ENCODE measurements at regions not wholly inside any gene's neighbourhood (a gene's known extent, or its start where the extent isn't known, plus 50 kb on each side); places are given as distances from the start of the nearest gene placed in this dataset.
"Not testable (repeated sequence)": the region's sequence is repeated elsewhere in the genome, so short reads cannot be mapped to it uniquely, and the experiment has no call there.

DNA sequence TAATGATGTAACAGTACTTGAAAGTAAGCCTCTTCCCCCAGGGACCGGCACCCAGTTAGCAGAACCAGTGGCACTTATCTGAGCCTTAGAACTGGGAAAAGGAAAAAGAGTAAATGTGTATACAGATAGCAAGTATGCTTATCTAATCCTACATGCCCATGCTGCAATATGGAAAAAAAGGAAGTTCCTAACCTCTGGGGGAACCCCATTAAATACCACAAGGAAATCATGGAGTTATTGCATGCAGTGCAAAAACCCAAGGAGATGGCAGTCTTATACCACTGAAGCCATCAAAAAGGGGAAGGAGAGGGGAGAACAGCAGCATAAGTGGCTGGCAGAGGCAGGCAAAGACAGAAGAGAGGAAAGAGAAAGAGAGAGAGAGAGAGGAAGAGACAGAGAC lies 456.8 kb downstream of the PTPRC start:
- not testable (repeated sequence) for DNase-seq (ENCODE audit: low read depth)

- DNase-seq (ENCODE audit: low read depth) = no peak
Observed at GRCh38 chr1:199096591-199096990, 457.8 kb downstream of the PTPRC start.

GRCh38 chr1:199098468-199098867 lies 459.6 kb downstream of the PTPRC start:
- no peak for DNase-seq (ENCODE audit: low read depth)

DNA sequence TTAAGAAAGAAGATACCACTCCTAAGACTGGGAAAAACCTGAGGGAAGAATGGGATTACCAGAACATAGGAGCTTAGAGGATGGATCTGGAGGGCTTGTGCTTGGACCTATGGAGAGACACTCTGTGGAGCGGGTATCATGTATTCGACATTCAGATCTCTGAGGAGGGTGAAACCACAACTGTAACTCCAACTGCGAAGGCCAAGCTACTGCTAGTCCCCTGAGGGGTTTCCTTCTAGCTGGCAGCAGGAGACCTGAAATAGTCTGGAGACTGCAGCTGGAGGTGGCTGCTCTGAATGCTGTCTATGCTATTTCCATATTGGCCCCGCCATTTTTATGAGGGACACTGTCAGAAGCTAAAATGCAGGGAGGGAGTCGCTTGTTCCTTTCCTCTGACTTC lies 462.3 kb downstream of the PTPRC start:
- no peak for DNase-seq (ENCODE audit: low read depth)

DNA sequence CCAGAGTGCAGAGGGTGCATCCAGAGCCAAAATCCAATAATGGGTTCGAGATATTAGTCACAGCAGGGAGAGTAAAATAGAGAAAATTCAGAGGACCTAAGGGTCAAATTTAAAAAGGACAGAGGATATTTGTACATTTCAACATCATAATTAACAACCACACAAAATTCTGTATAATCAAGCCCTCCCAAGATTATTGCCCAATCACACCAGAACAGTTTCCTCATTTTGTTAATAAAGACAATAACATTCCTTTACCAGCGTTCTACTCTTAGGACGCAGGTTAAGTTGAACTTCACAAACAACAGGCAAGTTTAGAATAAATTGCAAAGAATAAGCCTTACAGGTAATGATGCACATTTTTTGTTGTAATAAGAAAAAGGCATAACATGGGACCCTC lies 462.8 kb downstream of the PTPRC start:
- no peak for DNase-seq (ENCODE audit: low read depth)

DNA sequence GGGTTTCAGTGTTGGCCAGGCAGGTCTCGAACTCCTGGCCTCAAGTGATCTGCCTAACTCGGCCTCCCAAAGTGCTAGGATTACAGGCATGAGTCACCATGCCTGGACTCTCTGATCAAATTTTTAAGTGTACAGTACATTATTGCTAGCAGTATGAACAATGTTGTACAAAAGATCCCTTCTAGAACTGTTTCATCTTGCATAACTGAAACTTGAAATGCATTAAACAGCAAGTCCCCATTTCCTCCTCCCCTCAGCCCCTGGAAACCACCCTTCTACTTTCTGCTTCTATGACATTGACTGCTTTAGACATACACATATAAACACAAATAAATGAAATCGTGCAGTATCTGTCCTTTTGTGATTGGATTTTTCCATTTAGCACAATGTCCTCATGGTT lies 463.4 kb downstream of the PTPRC start:
- DNase-seq (ENCODE audit: low read depth) = no peak

DNA sequence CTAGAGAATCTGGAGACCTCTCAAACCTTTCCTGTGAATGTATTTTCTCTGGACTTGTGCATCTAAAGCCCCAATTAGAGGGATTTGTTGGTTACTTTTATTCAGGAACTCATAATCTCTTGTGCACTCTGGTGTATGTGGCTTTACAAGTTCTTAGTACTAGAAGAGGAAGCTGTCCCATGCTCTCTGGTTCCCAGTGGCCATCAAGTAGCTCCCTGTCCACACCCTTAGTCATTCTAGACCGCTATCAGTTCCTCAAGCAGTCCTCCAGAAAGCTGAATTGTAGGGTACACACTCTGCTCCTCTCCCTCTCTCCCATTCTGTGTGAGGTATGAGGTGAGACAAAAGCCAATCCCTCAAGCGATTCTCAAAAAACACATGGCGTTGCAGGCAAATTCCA lies 470.3 kb downstream of the PTPRC start:
- DNase-seq (ENCODE audit: low read depth) = no peak

DNA sequence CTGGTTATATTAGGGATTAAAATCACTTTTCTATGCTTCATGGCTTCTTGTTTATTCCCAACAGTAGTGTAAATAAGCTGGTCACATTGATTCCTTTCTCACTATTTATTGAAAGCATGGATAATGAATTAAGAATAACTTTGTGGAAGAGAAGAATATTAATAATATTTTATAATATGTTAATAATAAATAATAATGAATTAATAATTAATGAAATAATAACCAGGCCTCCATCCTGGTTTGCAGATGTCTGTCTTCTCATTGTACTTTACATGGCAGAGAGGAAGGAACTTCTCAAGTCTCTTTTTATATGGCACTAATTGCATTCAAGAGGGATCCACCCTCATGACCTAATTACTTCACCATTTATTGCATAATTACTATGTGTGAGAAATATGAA lies 473.5 kb downstream of the PTPRC start:
- no peak for DNase-seq (ENCODE audit: low read depth)

DNA sequence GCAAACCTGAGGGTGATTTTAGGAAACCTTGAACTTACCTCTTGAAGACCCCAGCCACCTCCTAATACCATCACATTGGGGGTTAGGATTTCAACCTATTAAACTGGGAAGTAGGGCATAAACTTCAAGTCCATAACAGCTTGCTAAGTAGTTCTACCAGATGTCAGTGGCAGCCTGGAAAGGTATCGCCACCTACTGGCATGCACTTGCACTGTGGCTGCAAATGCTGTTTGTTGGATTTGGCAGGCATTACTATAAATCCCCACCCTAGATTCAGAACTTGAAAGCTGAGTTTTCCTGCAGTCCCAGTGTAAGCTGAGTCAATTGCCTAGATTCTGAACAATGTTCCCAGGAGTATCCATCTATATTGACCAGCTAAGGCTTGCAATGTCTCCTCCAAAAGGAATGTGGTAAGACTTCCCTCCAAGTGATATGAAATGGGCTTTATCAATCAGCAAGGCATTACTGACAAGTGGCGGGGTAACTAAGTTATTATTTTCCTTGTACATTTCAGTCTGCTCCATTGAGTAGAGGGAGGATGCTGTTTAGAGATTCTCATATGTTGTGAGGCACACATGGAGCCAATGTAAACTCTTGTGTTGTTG lies 474.5 kb downstream of the PTPRC start:
- DNase-seq (ENCODE audit: low read depth) = peak; percentile 43

DNA sequence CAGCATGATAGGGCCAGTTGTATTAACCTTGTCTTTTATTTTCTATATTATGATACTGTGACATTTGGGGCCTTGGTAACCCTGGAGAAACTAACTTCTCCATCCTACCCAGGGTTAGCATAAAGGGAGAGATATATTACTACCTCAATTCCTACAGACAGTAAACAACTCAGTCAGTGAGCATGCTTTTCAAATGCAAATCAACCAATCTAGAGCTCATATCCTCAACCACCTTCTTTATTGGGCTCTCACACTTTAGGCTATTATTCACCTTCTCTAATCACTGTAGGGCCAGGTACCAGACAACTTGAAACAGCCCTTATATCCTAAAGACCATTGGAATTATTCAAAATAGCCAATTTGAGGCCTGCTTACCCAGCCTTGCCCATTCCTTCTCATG lies 477.6 kb downstream of the PTPRC start:
- no peak for DNase-seq (ENCODE audit: low read depth)

GRCh38 chr1:199121047-199121446 lies 482.2 kb downstream of the PTPRC start:
- no peak for DNase-seq (ENCODE audit: low read depth)

GRCh38 chr1:199122085-199122484 lies 483.2 kb downstream of the PTPRC start:
- no peak for DNase-seq (ENCODE audit: low read depth)

GRCh38 chr1:199122532-199123311 lies 483.9 kb downstream of the PTPRC start:
- DNase-seq (ENCODE audit: low read depth) = peak; percentile 31

DNA sequence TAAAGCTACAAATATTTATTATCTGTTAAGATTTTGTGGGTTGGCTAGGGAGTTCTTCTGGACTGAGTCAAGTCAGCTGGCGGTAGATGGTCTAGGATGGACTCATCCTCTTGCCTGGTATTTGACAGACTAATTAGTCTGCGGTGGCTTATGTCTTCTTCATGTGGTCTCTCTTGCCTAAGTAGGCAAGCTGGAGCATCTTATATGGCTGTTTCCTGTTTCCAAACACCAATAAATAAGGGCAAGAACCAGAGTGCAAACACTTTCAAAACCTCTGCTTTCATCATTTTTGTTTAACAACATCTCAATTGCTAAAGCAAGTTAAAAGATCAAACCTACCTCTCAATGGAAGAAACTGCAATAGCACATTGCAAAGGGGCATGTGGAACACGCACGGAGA lies 484.8 kb downstream of the PTPRC start:
- peak; percentile 77 for DNase-seq (ENCODE audit: low read depth)

DNA sequence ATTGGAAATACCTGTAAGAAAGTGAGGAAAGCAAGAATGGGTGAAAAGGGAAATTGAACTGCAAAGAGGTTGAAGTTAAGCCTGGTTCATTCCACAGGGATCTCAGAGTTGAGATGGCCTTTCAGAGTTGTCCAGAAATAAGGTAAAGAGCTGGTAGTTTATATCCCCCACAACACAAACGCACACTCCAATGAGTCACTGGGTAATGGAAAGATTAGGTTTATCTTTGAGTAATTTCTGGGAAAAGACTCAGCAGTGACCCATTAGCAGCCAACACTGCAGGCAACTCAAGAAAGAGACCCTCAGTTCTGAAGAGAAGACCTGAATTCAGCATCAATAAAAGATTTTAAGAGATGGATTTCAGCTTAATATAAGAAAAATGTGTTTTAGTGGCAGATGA lies 485.5 kb downstream of the PTPRC start:
- DNase-seq (ENCODE audit: low read depth) = no peak

GRCh38 chr1:199129247-199129646 lies 490.4 kb downstream of the PTPRC start:
- no peak for DNase-seq (ENCODE audit: low read depth)

- no peak for DNase-seq (ENCODE audit: low read depth)
Observed at GRCh38 chr1:199132006-199132405, 493.2 kb downstream of the PTPRC start.

DNA sequence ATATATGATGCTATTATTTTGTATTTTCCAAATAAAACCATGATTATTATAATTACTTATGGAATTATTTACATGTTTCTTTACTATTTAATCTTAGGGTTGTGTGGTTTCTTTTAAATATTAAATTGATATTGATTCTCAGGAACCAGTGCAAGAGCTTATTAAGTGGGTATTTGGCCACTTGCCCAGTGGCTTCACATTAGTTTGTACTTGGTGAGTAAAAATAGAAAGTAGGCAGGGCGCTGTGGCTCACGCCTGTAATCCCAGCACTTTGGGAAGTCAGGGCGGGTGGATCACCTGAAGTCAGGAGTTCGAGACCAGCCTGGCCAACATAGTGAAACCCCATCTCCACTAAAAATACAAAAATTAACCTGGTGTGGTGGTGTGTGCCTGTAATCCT lies 497.1 kb downstream of the PTPRC start:
- peak; percentile 14 for DNase-seq (ENCODE audit: low read depth)

- DNase-seq (ENCODE audit: low read depth) = no peak
Observed at GRCh38 chr1:199138061-199138460, 499.2 kb downstream of the PTPRC start.

GRCh38 chr1:199149591-199149990 lies 510.8 kb downstream of the PTPRC start:
- no peak for DNase-seq (ENCODE audit: low read depth)

- DNase-seq (ENCODE audit: low read depth) = no peak
Observed at GRCh38 chr1:199150756-199151155, 511.9 kb downstream of the PTPRC start.

DNA sequence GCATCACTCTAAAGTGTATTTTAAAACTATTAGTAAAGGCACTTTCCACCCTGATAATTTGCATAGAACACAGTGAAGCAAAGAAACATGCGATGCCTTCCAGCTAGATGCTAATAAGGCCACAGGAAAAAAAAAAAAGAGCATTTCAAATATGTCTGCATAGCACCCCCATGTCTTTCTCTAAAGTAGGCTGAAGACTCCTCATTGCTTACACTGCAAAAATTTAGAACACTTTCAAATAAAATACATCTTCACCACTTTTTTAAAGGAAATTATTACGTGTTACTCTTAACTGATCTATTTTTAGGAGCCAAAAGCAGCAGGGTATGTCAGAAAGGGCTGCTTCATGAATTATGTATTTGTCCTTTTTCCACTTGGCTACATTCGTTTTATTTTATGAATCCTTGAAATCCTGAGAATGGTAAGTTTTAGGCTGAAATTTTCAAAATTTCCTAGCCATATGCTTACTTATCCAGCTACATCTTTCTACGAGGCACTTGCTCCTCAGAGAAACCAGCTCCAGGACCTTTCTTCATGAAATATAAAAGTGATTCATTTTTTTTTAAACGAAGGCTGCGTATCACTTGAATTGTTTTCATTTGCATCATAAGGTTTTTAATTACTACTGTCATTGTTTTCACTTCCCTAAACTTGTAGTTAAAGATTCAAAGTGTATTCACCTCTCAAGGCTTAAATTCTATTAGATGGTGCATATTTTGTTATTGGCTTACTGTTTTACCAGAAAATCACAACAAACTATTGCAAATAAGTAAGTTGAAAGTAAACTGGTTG lies 513.0 kb downstream of the PTPRC start:
- no peak for DNase-seq (ENCODE audit: low read depth)

Data from myocyte (in vitro differentiated cells).